Suppressor macrophage (primary cell): ENCODE measurements at regions not wholly inside any gene's neighbourhood (a gene's known extent, or its start where the extent isn't known, plus 50 kb on each side); places are given as distances from the start of the nearest gene placed in this dataset.
A peak's percentile ranks its signal among the peaks of the same experiment; 100 is the strongest.

Experiments
- DNase-seq, 4 experiments: peaks; one replicate each; pipeline ENCODE4 v3.0.0-alpha.2; 2020 to 2022

DNA sequence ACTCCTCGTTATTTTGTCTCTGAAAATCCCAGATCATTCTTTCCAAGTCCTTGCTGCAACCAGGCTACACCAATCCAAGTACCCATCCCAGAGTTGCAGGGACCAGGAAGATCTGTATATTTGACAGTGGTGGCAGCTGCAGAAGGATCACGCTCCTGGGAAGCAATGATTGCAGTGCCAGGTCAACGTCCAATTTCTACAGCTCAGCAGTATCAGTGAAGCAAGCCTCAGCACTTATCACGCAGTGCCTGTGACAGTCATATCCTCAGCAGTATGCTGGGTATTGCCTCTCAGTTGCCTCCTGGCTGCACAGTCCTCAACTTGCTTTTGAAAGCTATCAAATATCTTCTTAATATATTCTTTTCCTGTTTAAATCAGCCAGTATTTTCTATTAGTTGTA is 66.7 kb downstream of the BARHL2 start:
- DNase-seq, result no peak

DNA sequence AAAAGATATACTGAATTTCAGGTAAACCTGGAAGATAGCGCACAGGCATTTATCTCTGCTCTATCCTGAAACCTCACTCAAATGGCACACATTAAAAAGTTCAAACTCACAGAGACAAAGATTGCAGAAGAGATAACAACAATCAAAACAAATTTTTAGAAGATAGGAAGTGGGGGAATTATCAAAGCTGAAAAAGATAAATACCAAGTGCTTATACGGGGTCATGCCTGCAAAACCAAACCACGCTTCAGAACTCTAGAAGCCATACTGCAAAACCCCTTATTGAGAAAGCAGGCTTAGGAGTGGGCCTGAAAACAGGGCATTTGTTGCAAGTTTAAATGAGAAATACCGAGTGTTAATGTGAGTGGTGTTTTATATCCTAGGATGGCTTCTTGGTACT is 76.8 kb downstream of the BARHL2 start:
- DNase-seq, result no peak

DNA sequence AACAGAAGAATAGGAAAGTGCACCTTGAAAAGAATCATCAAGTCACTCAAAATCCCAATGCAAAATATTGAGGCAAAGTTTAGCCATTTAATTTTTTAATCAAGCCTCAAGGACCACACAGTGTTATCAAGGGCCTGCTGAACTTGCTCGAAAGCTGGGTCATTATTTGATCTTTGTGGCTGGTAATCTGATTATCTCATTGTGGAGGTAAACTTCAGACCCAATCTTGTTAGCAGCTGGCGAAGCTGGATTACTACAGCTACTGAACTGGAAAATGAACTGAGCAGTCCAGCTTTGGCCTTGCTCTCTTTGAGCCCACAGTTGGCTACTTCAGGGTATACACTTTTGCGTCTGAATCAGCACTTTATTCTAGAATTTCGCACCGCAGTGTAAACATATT is 94.4 kb downstream of the BARHL2 start:
- DNase-seq, result no peak

DNA sequence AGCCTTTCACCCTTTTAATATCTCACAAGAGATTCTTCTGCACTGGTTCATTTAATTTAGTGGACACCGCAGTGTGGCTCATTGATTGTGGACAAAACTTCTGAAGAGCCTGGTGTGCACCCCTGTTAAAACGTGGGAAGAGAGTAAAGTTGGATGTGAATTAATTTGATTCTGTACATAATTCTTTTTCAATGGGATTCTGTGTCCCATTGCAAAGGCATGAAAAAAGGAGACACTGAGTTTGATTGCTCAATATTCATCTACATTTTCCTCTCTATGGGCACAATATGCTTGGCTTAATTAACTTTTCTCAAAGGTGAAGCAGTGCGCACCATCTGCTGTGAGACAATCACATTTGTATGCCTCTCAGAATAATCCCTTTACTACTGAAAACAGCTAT is 95.1 kb downstream of the BARHL2 start:
- DNase-seq, result no peak

DNA sequence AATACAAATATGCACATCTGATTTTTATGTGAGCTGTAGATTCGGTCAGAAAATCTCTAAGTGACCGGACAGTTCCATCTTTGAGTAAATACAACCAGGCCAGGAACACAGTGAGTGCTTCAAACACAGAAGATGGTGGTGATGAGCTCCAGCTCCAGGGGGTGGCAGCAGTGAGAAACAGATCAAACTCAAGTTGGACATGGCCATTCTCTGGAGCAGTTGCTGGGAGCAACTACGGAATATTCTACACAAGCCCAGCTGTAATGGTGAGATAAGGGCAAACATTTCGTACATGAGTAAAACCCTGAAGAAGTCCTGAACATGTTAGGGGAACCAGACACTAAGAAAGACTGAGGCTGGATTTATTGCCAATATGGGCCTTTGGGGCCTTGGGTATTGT is 100.7 kb downstream of the BARHL2 start:
- peak in 1 of 4 experiments; percentile 3 for DNase-seq

DNA sequence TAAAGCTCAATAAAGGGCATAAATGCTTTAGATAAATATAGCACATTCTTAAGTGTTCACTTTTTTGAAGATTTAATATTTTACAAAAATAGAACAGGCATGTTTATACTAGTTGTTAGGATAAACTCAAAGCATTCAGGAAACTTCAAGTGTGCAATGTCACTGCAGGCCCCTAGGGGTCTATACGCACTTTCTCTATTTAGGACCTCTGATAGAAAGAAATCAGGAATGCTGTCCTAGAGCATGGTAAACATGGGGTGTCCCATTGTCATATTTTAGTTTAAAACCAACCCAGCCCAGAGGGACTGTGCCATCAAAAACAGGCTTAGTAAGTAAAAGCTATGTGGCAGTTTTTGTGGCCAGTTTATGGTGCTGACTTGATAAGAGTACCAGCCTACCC is 102.2 kb downstream of the BARHL2 start:
- no peak for DNase-seq

DNA sequence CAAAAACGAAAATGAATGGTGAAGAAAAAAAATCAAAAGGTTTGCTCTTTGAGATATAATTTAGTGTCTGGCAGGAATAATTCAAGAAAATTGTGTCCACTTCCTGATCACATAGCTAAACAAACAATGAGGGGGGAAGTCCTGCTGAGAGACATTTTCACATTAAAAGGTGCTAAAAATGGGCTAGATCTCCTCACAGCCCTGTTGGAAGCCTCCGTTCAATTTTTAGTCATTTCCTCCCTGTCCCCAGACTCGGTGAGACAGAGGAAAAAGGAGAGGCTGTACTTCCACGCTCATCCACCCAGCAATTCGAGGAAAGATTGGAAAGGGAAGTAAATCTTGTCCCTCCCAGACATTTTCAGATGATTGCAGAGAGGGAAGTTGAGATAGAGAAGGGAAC is 103.7 kb downstream of the BARHL2 start:
- DNase-seq, result peak in 3 of 4 experiments; percentile 2 to 18 (median 5)

DNA sequence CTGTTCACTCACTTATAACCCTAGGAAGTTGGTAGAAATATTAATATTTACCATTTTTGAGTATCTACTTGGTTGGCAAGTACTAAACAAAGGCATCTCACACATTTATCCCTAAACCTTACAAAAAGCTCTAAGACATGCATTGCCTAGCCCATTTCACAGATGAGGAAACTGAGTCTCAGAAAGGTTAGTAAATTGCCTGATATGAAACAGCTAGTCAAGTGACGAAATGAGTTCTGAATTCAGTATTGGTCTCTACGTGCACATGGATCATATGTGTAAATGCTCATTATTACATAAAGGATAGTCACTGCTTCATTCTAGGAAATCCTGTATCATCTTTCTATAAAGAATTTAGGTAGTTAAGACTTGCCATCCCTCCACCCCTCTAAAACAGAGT is 105.1 kb downstream of the BARHL2 start:
- no peak for DNase-seq

DNA sequence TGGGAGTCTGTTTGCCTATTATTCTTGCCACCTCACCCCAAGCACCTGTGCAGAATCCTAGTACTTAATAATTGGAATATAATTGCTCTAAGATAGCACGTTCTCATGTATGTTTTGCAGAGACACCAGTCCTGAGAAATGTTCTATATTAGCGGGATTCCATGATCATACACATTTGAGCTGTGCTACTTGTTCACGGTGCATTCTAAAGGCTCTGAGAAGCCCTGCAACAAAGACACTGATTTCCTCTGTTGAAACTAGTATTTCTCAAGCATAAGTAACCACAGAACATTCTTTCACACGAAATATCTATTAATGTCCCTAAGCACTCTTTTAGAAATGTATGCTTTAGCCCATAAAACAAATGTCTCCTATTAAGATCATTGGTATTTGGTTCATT is 109.4 kb downstream of the BARHL2 start:
- DNase-seq, result no peak

DNA sequence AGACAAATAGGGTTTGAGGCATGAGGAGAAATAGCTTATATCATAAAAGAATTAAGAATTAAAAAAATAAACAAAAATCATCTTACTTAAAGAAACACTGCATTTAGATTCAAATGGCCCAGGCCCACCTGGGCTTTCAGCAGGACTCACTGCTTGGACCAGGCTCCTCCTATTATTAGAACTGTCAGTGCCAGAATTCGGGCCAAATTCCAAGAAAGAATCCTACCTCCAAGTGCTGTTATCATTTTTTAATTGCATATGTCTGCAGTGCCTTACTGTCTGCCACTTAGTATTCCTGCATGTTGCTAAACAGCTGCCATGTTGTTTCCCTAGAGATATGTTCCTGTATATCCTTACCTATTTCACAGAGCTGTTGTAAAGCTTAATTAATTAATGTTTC is 112.0 kb downstream of the BARHL2 start:
- DNase-seq, result no peak

DNA sequence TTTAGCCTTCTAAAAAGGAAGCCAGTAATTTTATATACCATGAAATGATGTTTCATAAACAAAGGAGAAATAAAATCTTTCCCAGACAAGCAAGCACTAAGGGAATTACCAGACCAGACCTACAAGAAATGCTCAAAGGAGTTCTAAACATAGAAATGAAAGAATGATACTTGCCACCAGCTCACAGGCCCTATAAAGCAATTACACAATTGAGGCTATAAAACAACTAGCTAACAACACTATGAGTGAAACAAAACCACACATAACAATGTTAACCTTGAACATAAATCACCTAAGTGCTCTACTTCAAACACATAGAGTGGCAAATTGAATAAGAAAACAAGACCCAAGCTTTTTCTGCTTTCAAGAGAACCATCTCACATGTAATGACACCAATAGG is 123.8 kb downstream of the BARHL2 start:
- no peak for DNase-seq

DNA sequence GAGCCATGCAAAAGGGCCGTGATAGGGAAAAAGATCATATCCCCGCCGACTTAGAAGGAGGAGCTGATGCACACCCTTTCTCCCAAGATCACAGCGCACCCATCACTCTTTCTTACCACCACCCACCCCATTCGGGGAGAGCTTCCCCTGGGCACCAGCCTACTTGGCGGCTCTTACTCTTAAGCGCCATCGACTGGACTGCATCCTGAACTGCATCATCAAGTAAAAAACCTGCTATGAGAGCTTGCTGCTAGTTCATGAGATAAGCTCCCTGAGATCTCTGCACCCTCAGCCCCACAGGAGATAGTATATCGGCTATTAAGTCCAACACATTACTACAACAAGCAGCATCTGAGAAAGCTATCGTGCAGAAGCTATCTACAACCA is 125.1 kb downstream of the BARHL2 start:
- DNase-seq, result no peak

DNA sequence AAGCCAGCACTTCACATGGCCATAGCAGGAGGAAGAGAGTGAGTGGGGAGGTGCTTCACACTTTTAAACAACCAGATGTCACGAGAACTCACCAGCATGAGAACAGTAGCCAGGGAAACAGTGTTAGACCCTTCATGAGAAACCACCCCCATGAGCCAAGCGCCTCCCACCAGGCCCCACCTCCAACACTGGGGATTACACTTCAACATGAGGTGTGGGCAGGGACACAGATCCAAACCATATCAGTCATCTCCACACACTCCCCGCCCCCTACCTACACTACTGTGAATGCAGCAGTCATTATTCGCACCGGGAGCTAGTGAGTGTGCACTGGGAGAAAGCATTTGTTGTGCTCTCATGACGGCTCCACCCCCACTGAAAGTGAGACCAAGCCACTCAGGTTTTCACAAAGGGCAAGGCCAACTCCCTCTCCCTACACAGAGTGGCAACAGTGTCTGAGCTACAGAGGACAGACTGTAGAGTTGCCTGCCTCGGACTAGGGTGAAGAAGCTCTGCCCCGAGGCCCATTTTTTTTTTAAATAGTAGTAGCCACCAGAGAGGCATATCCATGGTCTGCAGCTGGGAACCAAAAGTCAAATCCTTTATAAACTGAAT is 125.6 kb downstream of the BARHL2 start:
- DNase-seq, result no peak

DNA sequence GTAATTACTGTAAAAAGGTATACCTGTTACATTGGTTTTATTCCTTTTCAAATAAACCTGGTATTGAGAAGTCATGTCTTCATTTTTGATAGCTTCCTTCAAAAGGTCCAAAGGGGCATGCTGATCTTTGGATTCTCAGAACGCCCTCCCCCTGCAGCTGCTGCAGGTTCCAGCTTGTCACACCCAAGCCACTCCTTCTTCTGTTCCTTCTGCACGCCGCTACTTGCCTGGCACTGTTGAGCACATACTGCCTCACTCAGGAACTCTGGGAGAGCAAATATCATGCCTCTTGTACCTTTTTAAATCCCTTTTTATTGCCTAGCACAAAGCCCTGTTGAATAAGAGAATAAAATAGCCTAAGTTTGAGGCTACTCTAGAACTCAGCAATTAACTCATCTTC is 136.9 kb downstream of the BARHL2 start:
- DNase-seq, result no peak

DNA sequence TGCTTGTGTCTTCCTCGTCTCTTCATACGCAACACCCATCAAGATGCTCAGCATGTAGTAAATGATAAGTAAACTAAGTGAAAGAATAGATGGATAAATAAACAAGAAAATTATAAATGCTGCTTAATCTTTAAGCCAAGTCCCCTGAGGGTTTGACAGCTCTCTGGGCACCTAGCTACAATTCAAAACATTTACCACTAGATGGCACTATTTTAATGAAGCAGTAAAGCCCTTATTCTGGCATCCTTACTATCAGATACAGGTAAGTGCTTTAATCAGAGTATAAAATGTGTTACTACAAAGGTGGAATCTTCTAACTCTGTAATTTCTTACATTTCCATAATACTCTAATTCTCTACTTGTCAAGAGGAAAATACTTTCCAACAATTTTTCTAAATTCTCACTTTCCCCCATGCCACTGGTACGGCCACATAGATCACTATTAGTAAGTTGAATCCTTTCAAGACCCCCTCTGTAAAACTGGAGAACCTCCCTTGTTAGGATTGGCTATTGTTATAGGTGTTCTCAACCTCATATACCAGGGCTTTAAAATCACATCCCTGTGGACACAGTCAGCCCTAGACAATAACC is 137.8 kb downstream of the BARHL2 start:
- peak; percentile 22 to 72 (median 34) for DNase-seq

DNA sequence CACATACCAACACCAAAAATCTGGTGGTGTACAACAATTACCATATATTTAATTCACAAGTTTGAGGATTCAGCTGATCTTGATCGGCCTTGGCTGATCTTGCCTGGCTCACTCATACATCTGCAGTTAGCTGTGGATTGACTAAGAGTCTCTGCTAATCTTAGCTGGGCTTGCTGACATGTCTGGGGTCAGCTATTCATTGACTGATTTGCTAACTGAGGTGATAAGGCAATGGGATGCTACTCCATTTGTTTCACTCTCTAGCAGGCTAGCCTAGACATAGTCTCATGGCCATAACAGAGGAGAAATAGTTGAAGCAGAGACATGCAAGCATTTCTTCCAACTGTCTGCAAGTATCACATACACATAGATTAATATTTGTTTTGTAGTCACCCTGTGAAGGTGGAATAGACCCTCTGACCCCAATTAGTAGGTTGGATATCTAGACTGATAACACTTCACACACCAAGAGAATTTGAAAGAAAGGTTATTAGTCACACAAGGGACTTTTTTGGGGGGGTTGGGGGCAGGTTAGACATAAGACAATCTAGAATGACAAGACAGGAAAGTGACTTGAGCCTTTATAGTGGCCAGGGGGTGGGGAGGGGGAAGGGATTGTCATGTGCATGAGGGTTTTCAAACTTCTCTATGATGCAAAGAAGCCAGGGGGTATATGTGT is 142.3 kb downstream of the BARHL2 start:
- no peak for DNase-seq

DNA sequence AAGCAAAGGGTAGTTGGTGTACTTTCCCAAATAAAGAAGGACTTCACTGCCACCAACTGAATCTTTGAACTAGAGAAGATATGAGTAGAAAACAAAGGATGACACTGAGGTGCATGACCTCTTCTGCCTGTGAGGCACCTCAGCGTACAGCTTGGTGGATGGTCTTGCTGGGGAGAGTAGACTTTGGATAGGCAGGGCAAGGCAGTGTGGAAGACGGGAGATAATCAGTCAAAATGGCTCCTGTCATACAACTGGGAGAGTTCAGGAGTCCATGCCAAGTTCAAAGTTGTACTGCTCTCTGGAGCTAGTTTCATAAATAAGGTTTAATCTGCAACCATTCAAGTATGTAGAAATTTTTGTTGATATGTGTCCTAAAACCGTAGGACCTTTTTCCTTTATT is 143.4 kb downstream of the BARHL2 start:
- DNase-seq, result no peak

DNA sequence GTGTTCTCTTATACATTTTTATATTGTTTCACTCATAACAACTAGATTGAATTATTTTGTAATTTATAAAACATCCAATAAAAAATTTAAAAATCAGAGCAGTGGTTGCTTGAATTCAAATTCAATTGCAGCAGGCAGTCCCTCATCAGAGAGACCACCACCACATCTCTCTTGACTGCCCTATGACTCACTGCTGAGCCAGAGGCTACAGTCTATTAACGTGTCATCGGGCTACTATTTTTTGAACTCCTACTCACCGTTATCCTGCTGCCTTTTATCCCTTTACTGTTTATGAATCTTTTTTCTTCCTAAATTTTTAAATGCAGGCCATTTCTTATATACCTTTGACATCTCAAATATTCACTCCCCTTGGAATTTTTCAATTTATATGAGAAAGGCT is 144.7 kb downstream of the BARHL2 start:
- no peak for DNase-seq

DNA sequence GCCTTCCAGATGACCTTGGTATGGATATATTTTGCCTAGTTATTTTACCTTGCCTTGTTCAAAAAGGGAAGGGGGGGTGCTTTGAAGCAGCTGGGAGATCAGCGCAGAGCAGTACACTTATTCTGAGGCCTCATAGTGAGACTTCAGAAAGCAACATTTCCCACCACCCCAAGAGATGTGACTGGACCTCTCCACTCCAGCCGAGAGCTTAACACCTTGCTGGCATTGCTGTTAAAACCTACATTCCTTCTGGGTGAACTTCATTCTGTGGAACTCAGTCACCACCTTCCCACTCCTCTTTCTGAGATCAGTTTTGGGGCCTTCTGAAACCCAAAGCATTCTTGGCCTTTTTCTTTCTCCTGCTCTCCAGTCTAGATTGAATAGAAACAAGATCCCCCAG is 148.7 kb downstream of the BARHL2 start:
- DNase-seq, result no peak

DNA sequence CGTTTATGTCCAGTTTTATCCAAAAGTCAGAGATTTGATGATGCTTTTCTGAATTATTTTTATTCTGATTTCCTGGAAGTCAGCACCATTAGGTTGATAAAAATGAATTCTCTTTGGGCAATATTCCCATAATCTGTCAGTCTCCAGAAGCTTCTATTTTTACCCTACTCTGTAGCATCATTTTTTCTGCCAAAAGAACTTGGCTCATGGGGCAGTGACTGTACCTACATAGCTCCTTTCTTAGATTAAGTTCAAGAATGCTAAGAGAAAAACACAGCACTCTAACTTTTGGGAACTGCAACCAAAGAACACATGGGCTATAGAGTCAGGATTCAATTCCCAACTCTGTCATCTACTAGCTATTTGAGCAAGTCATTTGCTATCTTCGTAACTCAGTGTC is 152.9 kb downstream of the BARHL2 start:
- DNase-seq, result no peak

DNA sequence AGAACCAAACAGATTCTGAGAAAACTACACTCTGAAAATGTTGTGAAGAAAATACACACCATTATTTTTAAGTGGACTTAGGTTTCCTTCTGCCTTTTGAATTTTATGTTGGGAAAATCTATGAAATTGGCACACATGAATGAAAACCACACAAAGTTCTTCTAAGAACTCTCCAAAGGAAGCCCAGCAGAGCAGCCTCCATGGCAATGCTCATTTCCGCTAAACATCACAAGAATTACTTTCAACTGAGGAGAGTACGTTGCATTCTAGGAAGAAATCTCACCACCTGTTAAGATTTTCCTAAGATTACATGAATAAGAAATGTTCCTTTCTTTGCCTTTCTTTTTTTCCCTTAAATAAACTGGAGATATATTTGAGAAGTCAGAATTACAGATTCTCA is 154.2 kb downstream of the BARHL2 start:
- no peak for DNase-seq

DNA sequence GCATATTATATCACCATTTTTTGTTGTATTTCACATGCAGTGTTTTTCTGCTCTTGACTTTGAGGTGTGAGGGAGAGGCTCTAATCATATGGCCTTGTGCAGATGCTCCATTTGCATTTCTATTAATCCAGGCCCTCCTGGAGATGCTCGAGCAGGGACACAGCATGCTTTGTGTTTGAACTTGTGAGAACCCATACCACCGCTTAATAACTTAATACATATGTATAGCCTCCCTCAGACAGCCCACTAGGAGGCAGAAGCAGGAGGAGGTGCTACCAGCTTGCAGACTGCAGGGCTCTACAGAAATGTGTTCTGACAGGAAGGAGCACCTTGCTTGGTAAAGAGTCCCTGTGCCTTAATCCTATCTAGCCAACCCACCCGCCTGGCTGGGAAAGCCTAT is 155.2 kb downstream of the BARHL2 start:
- no peak for DNase-seq

DNA sequence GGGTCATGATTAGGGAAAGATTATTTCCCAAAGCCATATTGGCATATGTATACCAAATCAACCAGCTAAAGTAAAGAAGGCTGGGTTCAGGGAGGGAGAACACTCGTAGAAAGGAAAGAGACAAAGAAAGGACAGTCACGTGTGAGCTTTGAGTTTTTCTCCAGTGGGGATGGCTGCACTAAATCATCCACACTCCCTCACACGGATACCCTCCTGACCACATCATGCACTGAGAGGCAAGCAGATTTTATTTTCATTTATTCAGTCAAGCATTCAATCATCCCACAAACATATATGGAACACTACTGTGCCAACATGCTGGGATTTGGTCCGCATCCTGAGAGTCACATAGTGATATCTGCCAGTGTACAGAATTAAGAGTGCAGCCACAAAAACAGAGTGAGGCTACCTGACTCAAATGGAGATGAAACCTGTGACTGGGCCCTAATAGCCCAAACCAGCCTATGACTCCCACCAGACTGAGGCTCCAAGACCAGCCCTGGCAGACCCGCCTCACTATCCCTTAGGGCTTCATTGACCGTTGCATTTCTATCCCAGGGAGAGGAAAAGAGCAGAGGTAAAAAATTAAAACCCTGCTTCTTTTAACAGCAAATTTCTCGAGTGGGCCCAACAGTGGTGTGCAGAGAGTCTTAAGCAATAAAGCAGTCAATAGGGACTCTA is 155.9 kb downstream of the BARHL2 start:
- no peak for DNase-seq
